ENCODE measurements at regions not wholly inside any gene's neighbourhood (a gene's known extent, or its start where the extent isn't known, plus 50 kb on each side); places are given as distances from the start of the nearest gene placed in this dataset.

DNA sequence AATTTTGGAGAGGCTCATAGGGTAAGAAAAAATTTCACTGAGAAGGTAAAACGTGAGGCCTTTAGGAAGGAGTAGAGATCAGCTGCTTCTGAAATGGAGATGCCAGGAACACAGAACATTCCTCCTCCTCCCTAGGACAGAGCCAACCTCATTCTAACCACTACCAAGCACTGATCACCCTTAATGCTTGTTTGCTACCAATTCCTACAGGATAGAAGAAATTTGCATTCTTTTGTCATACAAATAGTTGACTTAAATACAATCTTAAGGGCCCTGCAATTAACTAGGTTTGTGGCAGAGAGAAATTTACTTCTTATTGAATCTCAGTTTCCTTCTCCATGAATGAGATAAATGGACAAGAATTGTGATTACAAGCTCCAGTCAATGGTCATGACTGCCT lies 780.2 kb upstream of the WWC1 start:
- DNase-seq (ENCODE audit: low spot score) = no peak
- in situ Hi-C loops (cut with MboI; ENCODE audit: low pct_unique_long_range_greater_than_20kb, low sequenced_read_pairs, unreplicated experiment) = no loop called here
- TF ChIP-seq, protein P1, sequence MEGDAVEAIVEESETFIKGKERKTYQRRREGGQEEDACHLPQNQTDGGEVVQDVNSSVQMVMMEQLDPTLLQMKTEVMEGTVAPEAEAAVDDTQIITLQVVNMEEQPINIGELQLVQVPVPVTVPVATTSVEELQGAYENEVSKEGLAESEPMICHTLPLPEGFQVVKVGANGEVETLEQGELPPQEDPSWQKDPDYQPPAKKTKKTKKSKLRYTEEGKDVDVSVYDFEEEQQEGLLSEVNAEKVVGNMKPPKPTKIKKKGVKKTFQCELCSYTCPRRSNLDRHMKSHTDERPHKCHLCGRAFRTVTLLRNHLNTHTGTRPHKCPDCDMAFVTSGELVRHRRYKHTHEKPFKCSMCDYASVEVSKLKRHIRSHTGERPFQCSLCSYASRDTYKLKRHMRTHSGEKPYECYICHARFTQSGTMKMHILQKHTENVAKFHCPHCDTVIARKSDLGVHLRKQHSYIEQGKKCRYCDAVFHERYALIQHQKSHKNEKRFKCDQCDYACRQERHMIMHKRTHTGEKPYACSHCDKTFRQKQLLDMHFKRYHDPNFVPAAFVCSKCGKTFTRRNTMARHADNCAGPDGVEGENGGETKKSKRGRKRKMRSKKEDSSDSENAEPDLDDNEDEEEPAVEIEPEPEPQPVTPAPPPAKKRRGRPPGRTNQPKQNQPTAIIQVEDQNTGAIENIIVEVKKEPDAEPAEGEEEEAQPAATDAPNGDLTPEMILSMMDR (IDR thresholded peaks at IDR 0.05; ENCODE audit: extremely low read depth, insufficient read depth, missing control alignments) = no peak

DNA sequence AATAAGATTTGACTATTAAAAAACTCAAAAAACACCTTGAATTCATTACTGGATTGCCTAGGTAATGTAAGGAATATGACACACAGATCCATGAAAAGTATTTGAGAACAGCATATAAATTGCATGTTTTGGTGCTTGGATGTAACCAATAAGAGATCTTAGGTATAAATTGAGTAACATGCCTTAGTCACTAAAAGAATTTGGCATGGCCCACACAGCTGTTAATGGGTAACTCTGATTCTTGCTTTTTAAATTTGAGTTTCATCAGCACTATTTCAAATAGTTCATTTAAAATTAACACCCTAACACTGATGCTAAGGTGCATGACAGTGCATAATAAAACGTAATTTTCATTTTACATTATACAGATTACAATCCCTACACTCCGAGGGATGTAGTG lies 779.3 kb upstream of the WWC1 start:
- TF ChIP-seq, protein P1 (IDR thresholded peaks at IDR 0.05; ENCODE audit: extremely low read depth, insufficient read depth, missing control alignments) = no peak
- in situ Hi-C loops (cut with MboI; ENCODE audit: low pct_unique_long_range_greater_than_20kb, low sequenced_read_pairs, unreplicated experiment) = no loop called here
- DNase-seq (ENCODE audit: low spot score) = no peak

DNA sequence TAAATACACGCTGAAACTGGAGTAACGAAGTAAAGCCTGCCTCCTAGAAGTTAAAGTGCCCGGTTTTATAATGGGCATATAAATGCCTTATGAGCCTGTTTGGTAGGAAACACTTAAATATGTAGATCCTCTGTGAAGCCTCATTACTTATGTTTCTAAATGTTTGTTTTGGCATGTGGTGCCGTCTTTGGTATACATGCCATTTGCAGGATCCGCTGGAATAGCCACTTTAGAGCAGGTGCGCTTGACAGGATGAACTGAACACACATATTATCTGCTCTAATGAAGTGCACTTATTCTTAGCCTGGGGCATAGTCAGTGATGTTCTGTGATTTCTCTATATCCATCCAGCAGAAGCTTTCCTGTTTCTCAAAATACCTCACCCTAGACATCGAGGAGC lies 778.1 kb upstream of the WWC1 start:
- in situ Hi-C loops (cut with MboI; ENCODE audit: low pct_unique_long_range_greater_than_20kb, low sequenced_read_pairs, unreplicated experiment) = no loop called here
- TF ChIP-seq, protein P1 (IDR thresholded peaks at IDR 0.05; ENCODE audit: extremely low read depth, insufficient read depth, missing control alignments) = no peak
- DNase-seq (ENCODE audit: low spot score) = no peak

DNA sequence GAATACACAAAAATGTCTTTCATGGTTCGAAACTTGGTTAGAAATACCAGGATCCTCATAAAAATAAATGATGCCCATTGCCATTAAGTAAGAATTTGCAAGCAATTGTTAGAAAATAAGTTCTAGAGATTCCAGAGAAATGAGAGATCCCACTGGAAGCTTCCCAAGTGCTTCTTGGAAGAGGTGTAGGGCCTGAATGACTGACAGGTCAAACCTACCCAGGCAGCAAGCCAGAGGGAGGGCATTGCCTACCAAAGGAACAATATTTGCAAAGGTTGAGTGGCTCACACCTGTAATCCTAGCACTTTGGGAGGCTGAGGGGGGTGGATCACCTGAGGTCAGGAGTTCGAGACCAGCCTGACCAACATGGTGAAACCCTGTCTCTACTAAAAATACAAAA lies 777.0 kb upstream of the WWC1 start:
- DNase-seq (ENCODE audit: low spot score) = no peak
- in situ Hi-C loops (cut with MboI; ENCODE audit: low pct_unique_long_range_greater_than_20kb, low sequenced_read_pairs, unreplicated experiment) = no loop called here
- TF ChIP-seq, protein P1 (IDR thresholded peaks at IDR 0.05; ENCODE audit: extremely low read depth, insufficient read depth, missing control alignments) = no peak

DNA sequence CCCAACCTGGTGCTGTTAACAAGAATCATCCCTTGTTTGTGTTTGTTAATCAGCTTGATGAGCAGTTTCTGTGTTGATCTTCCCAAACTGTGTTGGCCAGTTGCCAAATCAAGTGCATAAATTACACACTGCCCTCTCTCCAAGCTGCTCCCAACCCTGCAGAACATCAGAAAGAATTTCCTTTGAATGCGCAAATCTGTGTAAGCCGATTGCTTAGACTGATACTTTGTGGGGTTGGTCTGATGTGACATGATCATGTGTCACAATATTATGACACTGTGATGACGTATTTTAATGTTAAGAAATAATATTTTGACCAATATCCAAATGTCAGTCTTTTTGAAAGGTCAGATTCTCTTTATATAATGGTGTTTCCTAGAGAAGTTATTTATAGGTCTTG lies 766.4 kb upstream of the WWC1 start:
- in situ Hi-C loops (cut with MboI; ENCODE audit: low pct_unique_long_range_greater_than_20kb, low sequenced_read_pairs, unreplicated experiment) = no loop called here
- TF ChIP-seq, protein P1 (IDR thresholded peaks at IDR 0.05; ENCODE audit: extremely low read depth, insufficient read depth, missing control alignments) = no peak
- no peak for DNase-seq (ENCODE audit: low spot score)

DNA sequence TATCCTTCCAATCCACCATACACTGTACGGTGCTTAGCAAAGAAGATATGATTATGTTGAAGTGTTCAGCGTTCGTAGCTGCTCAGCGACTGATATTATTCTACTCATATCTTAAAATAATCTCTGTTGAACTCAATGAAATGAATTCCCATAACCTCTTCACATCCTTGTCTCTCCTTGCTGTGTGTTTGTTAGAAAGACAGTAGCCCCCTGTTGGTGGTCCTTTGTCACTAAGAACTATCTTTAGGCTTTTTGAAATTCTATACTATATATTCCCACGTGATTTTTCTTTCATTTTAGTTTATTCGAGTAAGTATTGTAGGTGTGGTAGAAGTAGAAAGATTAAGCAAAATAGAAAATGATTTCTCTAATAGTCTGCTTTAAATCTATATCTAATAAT lies 762.8 kb upstream of the WWC1 start:
- TF ChIP-seq, protein P1 (IDR thresholded peaks at IDR 0.05; ENCODE audit: extremely low read depth, insufficient read depth, missing control alignments) = no peak
- in situ Hi-C loops (cut with MboI; ENCODE audit: low pct_unique_long_range_greater_than_20kb, low sequenced_read_pairs, unreplicated experiment) = no loop called here
- no peak for DNase-seq (ENCODE audit: low spot score)

DNA sequence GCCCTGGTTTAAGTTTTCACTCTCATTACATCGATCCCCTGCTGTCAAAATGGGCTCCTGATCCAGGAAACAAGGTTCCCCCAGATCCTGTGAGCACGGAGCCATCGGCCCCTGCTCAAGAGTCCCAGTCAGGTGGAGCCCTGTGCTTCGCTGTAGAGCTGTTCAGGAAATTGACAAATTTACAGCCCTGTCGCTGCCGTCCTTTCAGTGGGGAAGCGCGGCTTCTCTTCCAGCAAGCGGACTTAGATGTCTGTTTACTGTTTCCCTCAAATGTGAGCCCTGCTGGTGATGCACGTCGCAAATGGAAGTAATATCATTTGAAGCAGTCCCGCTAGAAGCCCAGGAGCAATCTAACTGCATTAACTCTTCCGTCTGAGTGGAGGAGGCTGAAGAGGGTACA lies 760.9 kb upstream of the WWC1 start:
- TF ChIP-seq, protein P1 (IDR thresholded peaks at IDR 0.05; ENCODE audit: extremely low read depth, insufficient read depth, missing control alignments) = no peak
- DNase-seq (ENCODE audit: low spot score) = no peak
- in situ Hi-C loops (cut with MboI; ENCODE audit: low pct_unique_long_range_greater_than_20kb, low sequenced_read_pairs, unreplicated experiment) = no loop called here
